HG03520 (cell line): ENCODE measurements at regions not wholly inside any gene's neighbourhood (a gene's known extent, or its start where the extent isn't known, plus 50 kb on each side); places are given as distances from the start of the nearest gene placed in this dataset.
A peak's percentile ranks its signal among the peaks of the same experiment; 100 is the strongest.
"Not testable (repeated sequence)": the region's sequence is repeated elsewhere in the genome, so short reads cannot be mapped to it uniquely, and the experiment has no call there.

Experiments
- ATAC-seq: cut with Tn5 transposase; IDR thresholded peaks from one replicate; pipeline ENCODE4 v1.9.1; 2021; ENCODE audit warnings: mild to moderate bottlenecking, moderate library complexity; ENCODE audit not compliant: unreplicated experiment

DNA sequence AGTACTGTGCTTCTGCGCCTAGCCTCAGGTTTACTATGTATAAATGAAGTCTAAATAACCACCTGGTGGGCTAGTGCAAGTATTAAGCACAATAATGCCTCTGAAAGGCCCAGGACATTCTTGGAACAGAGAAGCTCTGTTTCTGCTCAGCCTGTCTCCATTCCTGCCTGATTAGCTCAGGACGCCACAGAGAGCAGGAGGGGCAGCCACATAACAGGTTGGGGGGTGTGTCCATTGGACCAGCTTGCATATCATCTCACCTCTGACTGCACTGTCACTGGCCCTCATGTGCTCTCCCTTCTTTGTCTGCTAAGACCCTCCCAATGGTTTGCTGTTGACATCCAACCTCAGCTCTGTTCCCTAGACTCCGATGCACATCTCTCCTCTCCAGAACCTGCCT, 52.8 kb upstream of the IKZF1 start:
- no peak for ATAC-seq

DNA sequence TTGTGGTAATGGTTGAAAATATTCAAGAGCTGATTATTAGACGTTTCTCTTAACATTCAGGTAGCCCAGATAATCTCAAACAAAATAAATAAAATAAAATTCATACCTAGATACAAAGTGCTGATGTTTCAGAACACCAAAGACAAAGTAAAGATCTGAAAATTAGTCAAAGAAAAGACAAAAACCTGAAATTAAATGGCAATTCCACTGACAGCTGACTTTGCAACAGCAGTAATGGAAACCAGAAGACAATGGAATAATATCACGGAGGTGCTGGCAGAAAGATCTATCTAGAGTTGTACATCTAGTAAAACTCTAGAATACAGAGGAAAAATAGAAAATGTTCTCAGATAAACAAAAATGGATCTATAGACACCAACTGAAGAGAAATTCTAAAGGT, 58.0 kb upstream of the IKZF1 start:
- no peak for ATAC-seq

DNA sequence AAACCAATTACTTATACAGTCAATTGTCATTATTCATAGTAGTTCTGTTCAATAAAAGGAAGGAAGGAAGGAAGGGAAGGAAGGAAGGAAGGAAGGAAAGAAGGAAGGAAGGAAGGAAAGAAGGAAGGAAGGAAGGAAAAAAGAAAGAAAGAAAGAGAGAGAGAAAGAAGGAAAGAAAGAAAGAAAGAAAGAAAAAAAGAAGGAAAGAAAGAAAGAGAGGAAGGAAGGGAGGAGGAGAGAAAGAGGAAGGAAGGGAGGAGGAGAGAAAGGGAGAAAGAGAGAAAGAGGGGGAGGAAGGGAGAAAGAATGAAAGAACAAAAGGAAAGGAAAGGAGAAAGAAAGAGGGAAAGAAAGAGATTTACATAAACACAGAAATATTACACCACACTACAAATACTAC, 62.4 kb upstream of the IKZF1 start:
- ATAC-seq, result not testable (repeated sequence)

DNA sequence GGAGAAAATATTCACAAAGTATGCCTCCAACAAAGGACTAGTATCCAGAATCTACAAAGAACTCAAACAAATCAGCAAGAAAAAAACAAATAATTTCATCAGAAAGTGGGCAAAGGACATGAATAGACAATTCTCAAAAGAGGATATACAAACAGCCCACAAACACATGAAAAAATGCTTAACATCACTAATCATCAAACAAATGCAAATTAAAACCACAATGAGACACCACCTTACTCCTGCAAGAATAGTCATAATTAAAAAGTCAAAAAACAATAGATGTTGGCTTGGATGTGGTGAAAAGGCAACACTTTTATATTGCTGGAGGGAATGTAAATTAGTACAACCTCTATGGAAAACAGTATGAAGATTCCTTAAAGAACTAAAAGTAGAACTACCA, 63.8 kb upstream of the IKZF1 start:
- ATAC-seq, result not testable (repeated sequence)

DNA sequence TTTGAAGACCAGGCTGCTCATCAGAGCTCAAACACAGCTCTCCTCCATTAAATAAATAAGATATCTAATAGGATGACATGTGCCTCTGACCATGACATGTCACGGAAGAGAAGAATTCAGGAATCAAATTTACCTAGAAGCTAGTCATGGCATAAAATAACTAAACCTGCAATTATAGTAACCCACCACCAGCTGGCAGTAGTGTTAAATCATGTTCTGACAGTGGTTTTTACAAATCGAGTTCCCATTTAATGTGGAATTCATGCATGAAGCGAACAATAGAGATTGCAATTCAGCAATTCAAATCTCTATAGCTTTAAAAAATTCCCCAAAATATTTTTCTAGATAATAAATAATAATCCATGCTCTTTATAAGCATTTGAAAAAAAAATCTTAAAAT, 74.6 kb upstream of the IKZF1 start:
- ATAC-seq, result no peak

DNA sequence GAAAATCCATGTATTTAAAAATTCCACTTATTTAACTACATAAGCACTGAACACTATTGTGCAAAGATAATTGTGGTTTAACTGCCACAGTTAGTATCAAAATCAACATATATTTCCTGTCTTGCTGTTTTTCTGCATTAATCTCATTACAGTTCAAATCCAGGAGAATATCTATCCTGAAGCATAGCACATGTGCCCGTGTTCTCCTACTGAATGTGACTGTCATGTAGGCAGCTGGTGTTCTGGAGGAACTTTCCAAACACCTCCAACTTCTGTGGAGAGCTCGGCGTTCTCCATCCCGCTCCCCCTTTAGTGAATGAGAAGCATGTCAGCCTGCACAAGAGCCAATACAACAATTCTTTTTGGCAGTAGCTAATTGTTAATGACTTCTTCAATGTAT, 76.4 kb upstream of the IKZF1 start:
- ATAC-seq, result no peak

DNA sequence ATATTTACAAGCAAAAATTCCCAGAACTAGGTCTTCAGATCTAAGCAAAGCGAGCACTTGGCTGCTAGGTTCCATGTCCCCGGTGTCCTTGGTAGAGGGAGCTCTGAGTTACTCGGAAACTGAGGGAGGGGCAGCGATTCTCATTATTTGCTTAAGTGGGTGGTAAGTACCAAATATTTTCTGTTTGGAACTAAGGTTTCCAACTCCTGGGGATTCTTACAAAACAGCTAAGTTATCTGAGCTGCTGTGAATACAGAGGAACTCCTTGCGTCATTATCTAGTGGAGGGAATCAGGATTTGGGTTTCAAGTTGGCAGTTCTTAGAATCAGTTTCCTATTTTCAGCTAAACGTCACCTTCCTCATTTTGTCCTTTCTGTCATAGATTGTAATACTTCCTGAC, 76.8 kb upstream of the IKZF1 start:
- no peak for ATAC-seq

DNA sequence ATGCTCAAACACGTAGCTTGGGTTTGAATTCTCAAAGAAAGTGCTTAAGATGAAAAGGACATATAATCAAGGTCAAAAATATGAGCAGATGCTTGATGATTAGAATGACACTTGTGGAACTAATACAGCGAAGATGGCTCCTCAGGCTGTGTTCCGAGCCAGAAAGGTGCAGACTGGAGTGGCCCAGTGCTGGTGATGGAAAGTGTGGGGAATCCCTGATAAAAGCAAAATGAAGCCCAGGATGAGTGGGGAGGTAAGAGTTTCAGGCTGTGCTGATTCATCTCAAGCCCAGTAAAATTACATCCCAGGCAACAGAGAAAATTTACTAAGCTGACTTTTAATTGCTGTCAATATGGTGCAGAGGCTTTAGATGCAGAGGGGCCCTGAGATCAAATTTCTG, 77.8 kb upstream of the IKZF1 start:
- ATAC-seq, result peak; percentile 53

DNA sequence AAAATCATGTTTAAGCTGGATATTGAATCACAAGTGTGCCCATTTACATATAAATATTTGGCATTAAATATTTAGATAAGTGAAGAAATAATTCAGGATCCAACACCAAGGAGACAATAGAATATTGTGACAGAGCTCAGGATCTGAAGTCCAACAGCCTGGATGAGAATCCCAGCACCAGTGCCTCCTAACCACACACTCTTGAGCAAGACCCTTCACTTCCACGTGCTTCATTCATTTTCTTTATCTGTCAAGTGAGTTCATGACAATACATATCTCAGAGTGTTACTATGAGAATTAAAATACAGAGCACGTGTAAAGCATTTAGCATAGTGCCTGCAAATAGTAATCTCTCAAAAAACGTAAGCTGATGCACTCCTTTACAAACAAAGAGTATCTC, 78.4 kb upstream of the IKZF1 start:
- no peak for ATAC-seq

DNA sequence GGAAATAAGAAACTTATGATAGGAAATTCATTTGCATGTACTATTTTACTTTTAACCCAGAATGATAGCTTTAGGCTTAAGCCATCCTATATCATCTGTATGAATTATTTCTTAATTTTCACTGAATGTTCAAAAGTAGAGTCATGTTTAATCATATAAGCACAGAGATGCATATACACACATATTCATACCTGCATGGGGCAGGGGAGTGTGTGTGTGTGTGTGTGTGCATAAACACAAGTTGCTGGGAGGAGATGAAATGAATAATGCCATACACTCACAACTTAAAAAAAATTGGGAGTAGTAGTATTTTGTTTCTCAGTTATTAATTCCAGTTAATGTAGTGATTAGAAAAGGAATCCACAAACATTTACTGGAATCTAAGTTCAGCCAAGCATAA, 83.1 kb upstream of the IKZF1 start:
- no peak for ATAC-seq

DNA sequence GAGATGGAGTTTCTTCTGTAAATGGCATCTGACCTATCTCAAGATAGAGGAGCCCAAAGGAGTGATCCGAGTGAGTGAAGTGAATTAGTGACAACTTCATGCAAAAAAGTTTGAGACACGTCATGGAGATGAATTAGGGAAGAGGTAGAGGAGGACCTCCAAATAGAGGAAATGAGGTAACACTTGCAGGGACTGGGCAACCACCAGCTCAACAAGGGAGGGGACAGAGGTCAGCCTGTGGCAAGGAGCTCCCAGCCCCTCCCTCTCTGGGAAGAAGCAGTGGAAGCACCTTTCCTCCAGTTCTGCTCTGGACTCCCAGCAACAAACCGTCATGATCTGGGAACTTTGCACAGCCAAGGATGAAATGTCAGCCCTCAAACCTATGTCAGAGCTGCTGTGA, 83.5 kb upstream of the IKZF1 start:
- no peak for ATAC-seq

DNA sequence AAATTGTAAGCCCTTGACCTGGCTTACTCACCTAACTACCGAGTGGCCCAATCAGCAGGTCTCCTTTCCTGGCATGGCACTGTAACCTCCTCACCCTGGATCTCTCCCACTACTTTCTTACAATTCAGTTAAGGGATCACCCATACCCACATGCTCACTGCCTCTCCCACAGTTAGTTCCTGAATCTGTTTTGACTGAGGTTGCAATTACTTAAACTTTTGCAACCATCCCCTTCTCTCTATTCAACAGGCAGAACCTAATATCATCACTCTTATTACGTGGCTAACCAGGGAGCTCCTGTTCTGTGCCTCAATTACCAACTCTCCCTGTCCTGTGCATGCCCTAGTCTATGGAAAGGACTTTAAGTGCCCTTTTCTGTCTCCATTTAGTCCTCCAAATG, 84.2 kb upstream of the IKZF1 start:
- no peak for ATAC-seq

DNA sequence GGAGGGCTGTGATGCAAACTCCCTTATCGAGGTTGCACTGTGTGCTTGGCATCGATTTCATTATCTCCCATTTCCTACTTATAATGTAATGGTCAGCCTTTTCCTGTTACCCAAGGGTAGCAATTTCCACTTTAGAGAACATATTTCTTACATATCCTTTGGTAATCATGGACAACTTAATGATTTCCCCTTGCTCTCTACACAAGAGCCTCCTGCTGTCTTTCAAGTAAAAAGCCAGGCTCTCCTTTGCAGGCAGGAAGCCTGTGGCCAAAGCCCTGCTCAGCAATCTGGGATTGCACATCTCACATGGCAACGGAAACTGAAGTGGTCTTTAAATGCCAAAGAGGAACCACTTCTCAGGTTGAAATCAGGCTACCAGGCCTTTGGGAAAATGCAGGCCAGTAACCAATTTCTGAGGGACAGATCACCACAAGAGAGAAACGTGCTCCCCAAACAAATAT, 86.7 kb upstream of the IKZF1 start:
- no peak for ATAC-seq

DNA sequence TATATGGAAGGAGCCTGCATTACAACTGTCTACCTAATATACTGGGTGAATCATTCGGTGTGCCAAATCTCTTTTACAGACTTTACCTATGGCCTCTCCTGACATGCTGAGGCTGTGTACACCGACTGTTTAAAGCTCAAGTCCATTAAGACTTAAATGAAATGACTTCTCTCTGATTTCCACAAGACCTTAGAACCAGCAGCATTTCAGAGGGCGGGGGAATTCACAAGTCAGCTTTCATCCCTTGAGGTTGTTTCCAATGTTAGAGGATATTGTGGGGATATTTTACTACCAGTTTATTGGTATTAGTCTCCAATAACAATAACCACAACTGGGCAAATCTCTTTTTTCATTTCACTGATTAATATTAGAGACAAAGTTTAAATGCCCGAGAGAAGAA, 87.1 kb upstream of the IKZF1 start:
- ATAC-seq, result no peak

DNA sequence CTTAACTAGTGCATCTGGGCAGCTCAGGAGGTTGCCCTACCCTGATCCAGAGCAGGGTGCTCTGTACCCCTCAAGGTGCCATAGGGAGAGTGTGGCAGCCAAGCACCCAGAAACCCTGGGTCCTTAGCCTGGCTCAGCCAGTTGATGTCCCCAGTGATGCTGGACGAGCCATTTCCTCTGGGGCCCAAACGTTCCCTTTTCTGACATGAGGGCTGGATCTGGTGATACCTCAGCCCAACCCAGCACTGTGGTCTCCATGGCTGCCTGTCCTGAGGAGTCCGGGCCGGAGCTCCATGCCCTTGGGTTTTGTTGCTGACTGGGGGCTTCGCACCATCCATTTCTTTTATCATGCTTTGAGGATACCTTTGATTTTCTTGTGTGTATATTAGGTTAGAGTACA, 87.9 kb upstream of the IKZF1 start:
- no peak for ATAC-seq

DNA sequence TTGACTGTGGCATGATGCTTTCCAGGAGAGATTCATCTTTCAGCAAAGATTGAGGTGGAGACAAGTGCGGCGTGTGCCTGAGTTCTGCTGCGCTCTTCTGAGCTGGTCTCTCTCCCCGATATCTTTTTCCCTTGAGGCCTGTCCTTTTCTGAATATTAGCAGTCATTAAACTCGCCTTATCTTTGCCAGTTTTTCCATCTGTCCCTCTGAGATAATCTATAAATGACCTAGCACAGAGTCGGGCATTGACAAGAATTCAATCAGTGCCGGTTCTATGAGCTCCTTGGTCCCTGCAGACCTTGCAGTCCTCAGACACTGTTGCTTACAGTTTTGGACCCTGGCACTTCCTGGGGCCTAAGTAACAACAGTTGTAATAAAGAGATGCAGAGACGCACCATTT, 89.7 kb upstream of the IKZF1 start:
- ATAC-seq, result no peak

DNA sequence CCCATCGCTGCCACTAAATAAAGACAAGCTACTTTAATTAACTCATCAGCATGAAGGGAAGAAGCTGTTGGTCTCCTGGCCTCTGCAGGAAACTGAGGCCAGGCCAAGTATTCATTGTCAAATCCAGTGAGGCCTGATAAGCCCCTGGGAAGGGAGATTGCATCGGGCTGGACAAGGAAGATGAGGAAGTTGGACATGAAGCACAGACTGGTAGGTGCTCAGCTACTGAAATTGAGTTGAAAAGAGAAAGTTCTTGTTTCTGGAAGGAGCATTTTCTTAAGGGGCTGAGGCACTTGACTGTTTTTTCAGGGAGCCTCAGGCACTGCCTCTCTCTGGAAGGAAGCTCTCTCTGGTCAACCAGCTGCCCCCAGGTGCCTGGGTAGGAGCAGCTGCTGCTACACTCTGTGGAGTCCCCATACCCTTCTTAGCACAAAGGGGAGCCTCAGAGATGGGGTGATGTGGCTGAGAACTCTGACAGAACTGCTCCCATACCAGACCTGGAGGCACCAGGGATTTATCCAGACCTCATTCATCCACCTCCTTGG, 90.3 kb upstream of the IKZF1 start:
- no peak for ATAC-seq

DNA sequence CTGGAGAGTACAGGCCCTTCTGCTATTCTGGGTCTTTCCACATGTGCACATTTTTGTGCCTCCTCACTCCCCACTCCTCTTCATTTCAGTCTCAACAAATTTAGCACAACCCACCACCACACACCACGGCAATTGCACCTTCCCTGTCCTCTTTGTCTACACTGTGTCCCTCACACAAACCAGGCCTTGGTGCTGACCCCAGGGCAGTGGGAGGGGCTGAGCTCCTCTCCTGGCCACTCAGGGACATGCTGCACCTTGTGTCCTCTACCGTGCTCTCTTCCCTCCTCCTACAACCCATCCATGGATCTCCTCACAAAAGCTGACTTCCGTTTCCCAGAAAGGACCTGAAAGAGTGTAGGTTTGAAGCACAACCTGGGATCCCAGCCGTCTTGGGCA, 90.9 kb upstream of the IKZF1 start:
- ATAC-seq, result no peak

DNA sequence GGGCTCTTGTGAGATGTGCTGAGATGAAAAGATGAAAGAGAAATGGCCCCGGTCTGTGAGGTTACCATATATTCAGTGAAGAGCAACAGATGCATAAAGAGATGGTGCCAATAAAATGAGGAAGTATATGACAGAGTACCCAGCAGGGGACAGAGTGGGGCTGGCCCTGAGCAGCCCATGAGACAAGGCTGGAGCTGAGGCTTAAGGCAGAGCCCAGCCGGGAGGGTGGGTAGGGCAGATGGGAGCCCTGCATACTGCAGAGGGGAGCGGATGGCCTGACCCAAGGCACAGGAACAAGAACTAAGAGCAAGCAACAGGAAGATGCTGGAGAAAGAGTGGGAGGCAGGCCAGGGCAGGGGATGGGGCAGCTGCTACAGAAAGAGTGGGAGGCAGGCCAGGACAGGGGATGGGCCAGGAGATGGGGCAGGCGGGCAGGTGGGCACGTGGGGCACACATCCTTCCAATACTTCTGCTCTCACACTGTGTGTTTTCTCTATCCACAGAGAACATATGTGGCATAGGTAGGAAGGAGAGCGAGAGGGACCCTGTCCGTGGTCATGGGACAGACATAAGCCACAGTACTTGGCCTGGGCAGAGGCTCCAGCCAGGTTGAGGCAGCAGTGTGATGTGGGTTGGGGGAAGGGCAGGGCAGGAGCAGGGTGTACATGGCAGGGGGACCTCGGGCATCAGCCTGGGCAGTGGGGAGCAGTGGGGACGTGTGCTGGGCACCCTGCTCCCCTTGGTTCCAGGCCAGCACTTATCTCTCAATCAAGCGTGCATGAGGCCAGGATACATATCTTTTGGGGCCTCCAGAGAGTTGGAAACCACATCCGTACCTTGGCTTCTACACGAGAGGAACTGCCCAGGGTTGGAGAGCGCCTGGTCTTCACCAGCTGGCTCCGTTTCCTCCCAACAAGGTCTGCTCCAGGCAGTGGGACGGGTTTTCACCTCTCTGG, 91.6 kb upstream of the IKZF1 start:
- peak; percentile 47 for ATAC-seq

DNA sequence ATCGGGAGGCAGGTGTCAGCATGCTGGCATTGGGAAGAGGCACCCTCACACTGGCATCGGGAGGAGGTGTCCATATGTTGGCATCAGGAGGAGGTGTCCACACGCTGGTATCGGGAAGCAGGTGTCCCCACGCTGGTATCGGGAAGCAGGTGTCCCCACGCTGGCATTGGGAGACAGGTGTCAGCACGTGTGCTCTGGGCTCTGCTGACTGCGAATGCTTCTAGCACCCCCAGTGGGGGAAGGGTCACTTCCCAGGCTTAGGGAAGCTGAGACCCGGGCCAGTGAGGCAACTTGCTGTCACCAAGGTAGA, 92.5 kb upstream of the IKZF1 start:
- no peak for ATAC-seq

DNA sequence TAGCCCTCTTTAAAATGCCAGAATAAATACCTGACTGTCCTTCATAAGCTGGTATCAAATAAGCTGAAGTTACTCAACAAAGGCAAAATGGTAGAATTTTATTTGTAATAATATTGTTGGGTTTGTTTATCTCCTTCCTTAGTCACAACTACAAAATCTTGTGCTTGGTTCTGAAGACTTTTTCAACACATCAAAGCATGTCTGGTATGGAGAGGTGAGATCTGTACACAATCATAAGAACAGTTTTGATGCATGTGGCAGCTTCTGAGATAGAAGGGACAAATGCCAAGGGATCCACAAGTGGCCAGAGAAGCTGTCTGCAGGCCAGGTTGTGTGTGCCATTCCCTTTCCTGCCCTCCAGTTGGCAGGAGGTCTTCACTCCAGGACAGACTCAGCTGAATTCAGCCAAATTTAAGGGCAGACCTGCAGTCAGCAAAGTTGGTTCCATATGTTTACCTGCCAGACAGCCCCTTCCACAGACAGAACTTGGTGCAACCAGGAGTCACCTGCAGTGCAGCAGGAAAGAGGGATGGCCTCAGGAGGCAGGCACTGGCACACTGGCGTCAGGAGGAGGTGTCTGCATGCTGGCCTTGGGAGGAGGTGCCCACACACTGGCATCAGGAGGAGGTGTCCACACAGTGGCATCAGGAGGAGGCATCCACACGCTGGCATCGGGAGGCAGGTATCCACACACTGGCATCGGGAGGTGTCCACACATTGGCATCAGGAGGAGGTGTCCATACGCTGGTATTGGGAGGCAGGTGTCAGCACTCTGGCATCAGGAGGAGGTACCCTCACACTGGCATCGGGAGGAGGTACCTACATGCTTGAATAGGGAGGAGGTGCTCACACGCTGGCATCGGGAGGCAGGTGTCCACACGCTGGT, 93.1 kb upstream of the IKZF1 start:
- no peak for ATAC-seq

DNA sequence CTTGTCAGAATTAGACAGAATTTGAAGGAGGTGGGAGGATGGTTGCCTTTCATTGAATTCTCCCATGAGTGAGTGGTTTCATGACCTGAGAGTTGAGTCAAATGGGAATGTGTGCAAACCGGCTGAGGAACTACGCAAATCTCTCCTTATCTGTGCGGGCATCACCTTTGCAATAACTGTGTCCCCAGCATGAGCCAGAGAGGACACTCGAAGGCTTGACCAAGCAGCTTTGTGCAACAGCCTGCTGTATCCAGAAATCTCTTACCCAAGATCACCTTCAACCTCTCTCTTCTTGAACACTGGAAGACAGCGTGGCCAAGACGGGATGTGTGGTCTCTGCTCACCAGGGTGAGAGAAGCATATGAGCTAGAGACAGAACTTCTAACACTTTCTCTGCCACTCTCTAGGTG, 93.8 kb upstream of the IKZF1 start:
- no peak for ATAC-seq
